ENCODE measurements at regions not wholly inside any gene's neighbourhood (a gene's known extent, or its start where the extent isn't known, plus 50 kb on each side); places are given as distances from the start of the nearest gene placed in this dataset.

DNA sequence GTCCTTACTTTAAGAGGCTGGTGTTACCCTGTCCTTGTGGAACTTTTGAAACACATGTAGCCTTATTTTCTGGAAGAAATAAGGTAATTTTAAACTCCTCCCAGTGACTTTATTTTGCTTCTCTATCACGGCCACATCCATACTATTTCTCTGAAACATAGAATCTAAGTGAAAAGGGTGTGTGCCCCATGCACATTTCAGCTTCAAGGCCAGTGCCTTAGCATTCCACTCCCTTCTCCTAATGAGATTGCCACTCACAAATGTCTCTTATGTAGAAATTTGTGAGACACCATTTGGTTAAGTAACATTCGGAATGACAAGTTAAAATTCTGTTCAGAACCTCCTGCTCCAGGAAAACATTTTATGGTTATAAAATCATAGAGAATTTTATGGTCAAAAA, 562.7 kb downstream of the TUSC7 start:
- no peaks in the 10 kb centered on the region for H3K9me3 ChIP-seq
- H3K4me1 ChIP-seq: no peaks in the 10 kb centered on the region
- no peak overlapping the region for H3K27ac ChIP-seq
- TF ChIP-seq, protein P1, sequence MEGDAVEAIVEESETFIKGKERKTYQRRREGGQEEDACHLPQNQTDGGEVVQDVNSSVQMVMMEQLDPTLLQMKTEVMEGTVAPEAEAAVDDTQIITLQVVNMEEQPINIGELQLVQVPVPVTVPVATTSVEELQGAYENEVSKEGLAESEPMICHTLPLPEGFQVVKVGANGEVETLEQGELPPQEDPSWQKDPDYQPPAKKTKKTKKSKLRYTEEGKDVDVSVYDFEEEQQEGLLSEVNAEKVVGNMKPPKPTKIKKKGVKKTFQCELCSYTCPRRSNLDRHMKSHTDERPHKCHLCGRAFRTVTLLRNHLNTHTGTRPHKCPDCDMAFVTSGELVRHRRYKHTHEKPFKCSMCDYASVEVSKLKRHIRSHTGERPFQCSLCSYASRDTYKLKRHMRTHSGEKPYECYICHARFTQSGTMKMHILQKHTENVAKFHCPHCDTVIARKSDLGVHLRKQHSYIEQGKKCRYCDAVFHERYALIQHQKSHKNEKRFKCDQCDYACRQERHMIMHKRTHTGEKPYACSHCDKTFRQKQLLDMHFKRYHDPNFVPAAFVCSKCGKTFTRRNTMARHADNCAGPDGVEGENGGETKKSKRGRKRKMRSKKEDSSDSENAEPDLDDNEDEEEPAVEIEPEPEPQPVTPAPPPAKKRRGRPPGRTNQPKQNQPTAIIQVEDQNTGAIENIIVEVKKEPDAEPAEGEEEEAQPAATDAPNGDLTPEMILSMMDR (IDR thresholded peaks at IDR 0.05): no peak
- TF ChIP-seq POLR2A (IDR thresholded peaks at IDR 0.05): no peak
- no peaks in the 10 kb centered on the region for H3K27me3 ChIP-seq
- H3K4me3 ChIP-seq (replicated peaks in 1 of 3): no peak overlapping the region
- no peak for DNase-seq
- no peaks in the 10 kb centered on the region for H3K36me3 ChIP-seq
- intact Hi-C loops (cut with DNase I): no loop called here
- WGBS, 2 donors: 84 to 91% methylated on average over 2 of the region's 2 CpGs

DNA sequence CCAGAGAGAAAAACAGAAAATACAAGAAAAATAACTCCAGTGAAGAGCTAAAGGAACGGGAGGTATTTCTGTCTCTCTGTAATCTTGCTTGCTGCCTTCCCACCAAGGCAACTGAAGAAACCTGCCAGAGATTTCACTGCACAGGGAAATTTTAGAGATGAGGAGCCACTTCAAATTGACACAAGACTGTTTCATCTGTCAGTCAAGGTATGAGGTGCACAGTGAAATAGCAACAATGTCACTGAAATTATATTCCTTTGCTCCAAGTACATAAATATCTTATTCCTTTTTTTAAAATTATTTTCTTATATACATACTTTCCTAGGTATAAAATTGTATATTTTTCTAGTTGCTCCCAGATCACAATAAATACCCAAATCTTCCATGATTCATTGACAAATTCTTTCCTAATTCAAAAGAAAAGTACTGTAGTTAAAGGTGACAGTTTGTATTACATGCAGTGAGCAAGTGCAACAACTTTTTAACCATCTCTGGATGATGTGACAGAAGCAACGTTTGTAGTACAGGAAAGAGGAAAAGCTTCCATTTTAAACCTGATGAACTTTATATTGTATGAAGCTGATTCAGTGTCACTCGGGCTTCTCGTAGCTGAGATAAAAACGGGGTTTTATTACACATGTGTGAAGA, 563.4 kb downstream of the TUSC7 start:
- intact Hi-C loops (cut with DNase I): no loop called here
- H3K27me3 ChIP-seq: no peaks in the 10 kb centered on the region
- no peak for DNase-seq
- H3K36me3 ChIP-seq: no peaks in the 10 kb centered on the region
- H3K4me1 ChIP-seq: no peaks in the 10 kb centered on the region
- TF ChIP-seq, protein P1 (IDR thresholded peaks at IDR 0.05): no peak
- TF ChIP-seq POLR2A (IDR thresholded peaks at IDR 0.05): no peak
- WGBS, 2 donors: 68 to 70% methylated on average over 5 of the region's 5 CpGs
- no peak overlapping the region for H3K4me3 ChIP-seq (replicated peaks in 1 of 3)
- H3K9me3 ChIP-seq: no peaks in the 10 kb centered on the region
- H3K27ac ChIP-seq: no peak overlapping the region

DNA sequence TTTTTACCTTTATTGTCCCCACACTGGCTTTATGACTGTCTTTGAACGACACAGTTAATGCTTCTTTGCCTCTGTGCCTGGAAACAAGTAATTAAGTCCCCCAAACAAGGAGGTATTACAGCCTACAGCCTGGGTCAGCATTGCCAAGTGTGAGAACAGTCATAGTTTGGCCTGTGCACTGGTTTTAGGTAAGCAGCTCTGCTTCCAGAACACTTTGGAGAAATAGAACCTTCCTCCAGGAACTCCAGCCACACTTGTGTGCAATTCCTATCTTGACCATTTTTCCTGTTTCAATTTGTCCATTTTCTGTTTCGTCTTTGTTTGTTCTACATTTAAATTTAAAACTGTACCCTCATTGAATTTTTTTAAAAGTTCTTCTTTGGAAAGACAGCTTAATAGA, 568.2 kb downstream of the TUSC7 start:
- H3K4me3 ChIP-seq (replicated peaks in 1 of 3): no peak overlapping the region
- TF ChIP-seq, protein P1 (IDR thresholded peaks at IDR 0.05): no peak
- no peak for TF ChIP-seq POLR2A (IDR thresholded peaks at IDR 0.05)
- no peaks in the 10 kb centered on the region for H3K4me1 ChIP-seq
- intact Hi-C loops (cut with DNase I): no loop called here
- H3K27ac ChIP-seq: no peak overlapping the region
- no peak for DNase-seq
- WGBS, 2 donors: 43 to 60% methylated on average over 2 of the region's 2 CpGs
- no peaks in the 10 kb centered on the region for H3K27me3 ChIP-seq
- no peaks in the 10 kb centered on the region for H3K36me3 ChIP-seq
- no peaks in the 10 kb centered on the region for H3K9me3 ChIP-seq

DNA sequence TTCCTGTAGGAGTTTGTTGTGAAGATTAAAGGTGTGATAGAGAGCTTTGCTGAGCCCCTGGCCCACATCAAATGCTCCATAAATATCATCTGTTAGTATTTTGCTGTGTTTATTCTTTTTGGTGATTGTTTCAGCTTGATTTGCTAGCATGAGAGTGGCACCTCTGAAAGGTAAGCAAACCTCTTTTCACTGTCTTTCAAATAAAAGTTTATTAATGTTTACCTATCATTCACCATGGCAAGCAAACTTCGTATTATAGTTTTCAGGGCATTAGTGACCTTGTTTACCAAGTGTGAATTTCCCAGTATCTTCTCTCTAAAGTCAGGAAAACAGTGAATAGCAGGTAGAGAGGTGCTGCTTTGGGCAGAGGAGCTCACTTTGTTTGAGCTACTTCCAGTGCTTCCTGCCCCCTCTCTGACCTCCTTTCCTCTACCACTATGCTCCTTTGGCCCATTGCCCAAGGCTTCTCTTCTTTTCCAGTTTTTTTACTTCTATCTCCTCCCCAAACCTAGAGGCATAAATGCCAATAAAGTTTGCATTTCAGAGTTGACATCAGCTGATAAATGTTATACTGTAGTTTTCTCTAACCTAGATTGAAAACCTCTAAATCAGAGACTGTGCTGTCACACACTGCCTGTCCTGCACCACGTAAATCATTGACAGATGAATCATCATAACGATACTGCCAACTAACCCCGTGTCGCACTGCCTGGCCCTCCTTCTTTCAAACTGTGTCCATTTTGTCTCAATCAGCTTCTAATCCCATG, 569.0 kb downstream of the TUSC7 start:
- WGBS, 2 donors: 68 to 70% methylated on average over 5 of the region's 5 CpGs
- H3K36me3 ChIP-seq: no peaks in the 10 kb centered on the region
- H3K4me1 ChIP-seq: no peaks in the 10 kb centered on the region
- intact Hi-C loops (cut with DNase I): no loop called here
- no peak for DNase-seq
- H3K4me3 ChIP-seq (replicated peaks in 1 of 3): no peak overlapping the region
- no peak overlapping the region for H3K27ac ChIP-seq
- TF ChIP-seq, protein P1 (IDR thresholded peaks at IDR 0.05): no peak
- no peaks in the 10 kb centered on the region for H3K27me3 ChIP-seq
- H3K9me3 ChIP-seq: no peaks in the 10 kb centered on the region

DNA sequence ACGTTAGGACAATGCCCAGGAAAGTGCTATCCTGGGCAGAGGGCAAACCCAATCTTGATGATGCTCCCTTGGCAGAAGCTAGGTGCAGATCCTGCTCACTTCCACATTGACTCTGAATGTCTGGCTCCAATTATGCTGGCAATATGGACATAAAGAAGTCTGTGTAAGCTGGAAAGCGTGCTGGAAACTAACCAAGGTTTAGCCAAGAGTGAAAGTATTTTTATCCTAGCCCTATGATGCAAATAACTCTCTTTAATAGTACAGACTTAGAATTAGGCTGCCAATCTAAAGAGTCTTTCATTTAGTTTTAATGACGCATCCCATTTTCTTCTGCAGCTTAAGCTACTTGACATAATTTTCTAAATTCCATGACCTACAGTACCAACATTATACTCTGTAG, 571.8 kb downstream of the TUSC7 start:
- no peaks in the 10 kb centered on the region for H3K27me3 ChIP-seq
- no peak overlapping the region for H3K4me3 ChIP-seq (replicated peaks in 1 of 3)
- no peak for TF ChIP-seq POLR2A (IDR thresholded peaks at IDR 0.05)
- TF ChIP-seq, protein P1 (IDR thresholded peaks at IDR 0.05): no peak
- H3K36me3 ChIP-seq: no peaks in the 10 kb centered on the region
- no peak overlapping the region for H3K27ac ChIP-seq
- H3K4me1 ChIP-seq: no peaks in the 10 kb centered on the region
- no peaks in the 10 kb centered on the region for H3K9me3 ChIP-seq
- intact Hi-C loops (cut with DNase I): no loop called here
- WGBS, 2 donors: 72 to 74% methylated on average over 3 of the region's 3 CpGs
- no peak for DNase-seq

Data from thyroid gland (tissue), 4 donors.